Ectodermal cell (in vitro differentiated cells): ENCODE measurements at regions not wholly inside any gene's neighbourhood (a gene's known extent, or its start where the extent isn't known, plus 50 kb on each side); places are given as distances from the start of the nearest gene placed in this dataset.

Experiments used
- H3K27ac ChIP-seq: 2 replicates; pipeline ENCODE4 v1.7.0; 2013; ENCODE audit warnings: mild to moderate bottlenecking, low read depth, low read length; ENCODE audit not compliant: insufficient read depth, poor library complexity, severe bottlenecking
- H3K27me3 ChIP-seq: 2 replicates; pipeline ENCODE4 v1.7.0; 2013; ENCODE audit warnings: mild to moderate bottlenecking, low read length; ENCODE audit not compliant: insufficient read depth, control insufficient read depth, poor library complexity, severe bottlenecking
- H3K36me3 ChIP-seq: one replicate; pipeline ENCODE4 v1.7.0; 2013; ENCODE audit warnings: low read length; ENCODE audit not compliant: control insufficient read depth, insufficient read depth
- H3K4me1 ChIP-seq: one replicate; pipeline ENCODE4 v1.7.0; 2013; ENCODE audit warnings: low read length; ENCODE audit not compliant: control insufficient read depth, insufficient read depth
- H3K4me3 ChIP-seq: 2 replicates; pipeline ENCODE4 v1.7.0; 2013; ENCODE audit warnings: low read depth, low read length, control low read depth; ENCODE audit not compliant: insufficient read depth
- H3K9me3 ChIP-seq: 2 replicates; pipeline ENCODE4 v1.7.0; 2013; ENCODE audit warnings: mild to moderate bottlenecking, low read length, moderate library complexity; ENCODE audit not compliant: control insufficient read depth
- WGBS, 2 experiments: methylation state at CpG; one replicate each; pipeline ENCODE4 v1.1.7; 2013; ENCODE audit warnings: missing lambda C conversion rate in 2 of 2; 5-methylcytosine and 5-hydroxymethylcytosine counted together

DNA sequence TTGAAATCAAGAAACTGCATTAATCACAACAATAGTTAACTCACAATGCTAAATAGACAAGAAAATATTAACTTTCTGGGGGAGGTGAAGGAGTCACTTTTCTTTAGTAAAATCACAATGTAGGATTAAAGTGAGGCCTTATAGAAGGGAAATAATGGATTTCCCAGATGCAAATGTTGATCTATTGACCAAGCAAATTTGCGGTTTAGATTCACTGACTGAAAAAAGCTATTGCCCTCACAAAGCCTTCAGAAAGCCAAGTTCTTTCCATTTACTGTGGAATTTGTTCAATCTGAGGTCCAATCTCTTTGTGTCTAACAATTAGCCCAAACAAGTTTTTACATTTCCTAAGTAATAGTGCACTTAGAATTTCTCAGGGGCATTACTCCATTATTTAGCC is 95.1 kb upstream of the PTCHD4 start:
- no peaks in the 10 kb centered on the region for H3K9me3 ChIP-seq
- no peak overlapping the region for H3K4me3 ChIP-seq
- no peak overlapping the region for H3K27ac ChIP-seq
- no peaks in the 10 kb centered on the region for H3K27me3 ChIP-seq
- no peaks in the 10 kb centered on the region for H3K4me1 ChIP-seq
- H3K36me3 ChIP-seq = no peaks in the 10 kb centered on the region
- 90 to 93% methylated on average over 1 of the region's 1 CpG for WGBS, 2 experiments

GRCh38 chr6:48200869-48201390 is 89.9 kb upstream of the PTCHD4 start:
- Histone ChIP-seq H3K4me3 (no peak overlapping the region), H3K9me3 (no peaks in the 10 kb centered on the region), H3K36me3 (no peaks in the 10 kb centered on the region), H3K4me1 (no peaks in the 10 kb centered on the region), H3K27me3 (no peaks in the 10 kb centered on the region), H3K27ac (no peak overlapping the region)
- WGBS, 2 experiments = 90 to 100% methylated on average over 2 to 3 of the region's 3 CpGs

GRCh38 chr6:48199499-48199898 is 88.5 kb upstream of the PTCHD4 start:
- WGBS, 2 experiments = 92 to 100% methylated on average over 1 of the region's 2 CpGs
- Histone ChIP-seq H3K27ac (no peak overlapping the region), H3K27me3 (no peaks in the 10 kb centered on the region), H3K36me3 (no peaks in the 10 kb centered on the region), H3K4me1 (no peaks in the 10 kb centered on the region), H3K9me3 (no peaks in the 10 kb centered on the region), H3K4me3 (no peak overlapping the region)

- Histone ChIP-seq H3K4me3 (no peak overlapping the region), H3K27me3 (no peaks in the 10 kb centered on the region), H3K4me1 (no peaks in the 10 kb centered on the region), H3K9me3 (no peaks in the 10 kb centered on the region), H3K27ac (no peak overlapping the region), H3K36me3 (no peaks in the 10 kb centered on the region)
- WGBS, 2 experiments = 86 to 95% methylated on average over 2 of the region's 2 CpGs
Observed at GRCh38 chr6:48197941-48198340, 86.9 kb upstream of the PTCHD4 start.

DNA sequence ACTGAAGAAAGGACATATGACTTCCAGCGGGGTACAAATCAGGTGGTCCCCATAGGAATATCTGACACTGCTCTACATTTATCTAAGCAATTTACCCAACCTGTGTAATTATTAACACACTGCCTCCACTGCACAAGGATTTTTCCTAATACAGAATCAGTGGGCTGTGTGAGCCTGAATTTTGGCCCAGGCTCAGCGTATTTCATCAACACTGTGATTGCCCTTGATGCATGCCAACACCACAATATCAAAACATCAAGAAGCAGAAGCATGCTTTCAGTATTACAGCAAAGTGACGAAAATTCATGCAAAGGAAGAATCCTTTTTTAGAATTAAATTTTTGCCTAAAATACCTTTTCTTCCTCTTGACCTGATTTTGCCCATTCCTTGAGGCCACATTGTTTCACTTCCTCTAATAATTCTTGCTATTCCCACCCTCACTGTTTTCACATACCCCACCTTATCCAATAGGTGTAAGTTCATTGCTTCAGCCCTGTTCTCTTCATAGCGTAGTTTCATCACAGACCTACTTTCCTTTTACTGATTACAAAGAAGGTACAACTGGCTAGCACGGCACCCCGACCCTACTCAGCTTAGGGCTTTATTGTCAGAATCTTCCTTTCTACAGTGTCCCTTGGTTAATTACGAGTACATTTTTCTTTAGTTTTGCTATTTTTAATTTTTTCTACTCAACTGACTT is 83.7 kb upstream of the PTCHD4 start:
- no peaks in the 10 kb centered on the region for H3K27me3 ChIP-seq
- no peaks in the 10 kb centered on the region for H3K36me3 ChIP-seq
- H3K9me3 ChIP-seq = no peaks in the 10 kb centered on the region
- no peak overlapping the region for H3K4me3 ChIP-seq
- WGBS, 2 experiments = 94% methylated on average over 7 of the region's 7 CpGs
- no peaks in the 10 kb centered on the region for H3K4me1 ChIP-seq
- no peak overlapping the region for H3K27ac ChIP-seq

GRCh38 chr6:48188158-48188557 is 77.2 kb upstream of the PTCHD4 start:
- Histone ChIP-seq H3K27ac (no peak overlapping the region), H3K36me3 (no peaks in the 10 kb centered on the region), H3K4me3 (no peak overlapping the region), H3K4me1 (no peaks in the 10 kb centered on the region), H3K27me3 (no peaks in the 10 kb centered on the region), H3K9me3 (no peaks in the 10 kb centered on the region)
- 60 to 100% methylated on average over 1 to 2 of the region's 2 CpGs for WGBS, 2 experiments

- H3K4me1 ChIP-seq = no peaks in the 10 kb centered on the region
- no peaks in the 10 kb centered on the region for H3K36me3 ChIP-seq
- 88 to 100% methylated on average over 1 of the region's 1 CpG for WGBS, 2 experiments
- H3K9me3 ChIP-seq = no peaks in the 10 kb centered on the region
- H3K4me3 ChIP-seq = no peak overlapping the region
- H3K27me3 ChIP-seq = no peaks in the 10 kb centered on the region
- H3K27ac ChIP-seq = no peak overlapping the region
Observed at GRCh38 chr6:48186746-48187145, 75.7 kb upstream of the PTCHD4 start.

DNA sequence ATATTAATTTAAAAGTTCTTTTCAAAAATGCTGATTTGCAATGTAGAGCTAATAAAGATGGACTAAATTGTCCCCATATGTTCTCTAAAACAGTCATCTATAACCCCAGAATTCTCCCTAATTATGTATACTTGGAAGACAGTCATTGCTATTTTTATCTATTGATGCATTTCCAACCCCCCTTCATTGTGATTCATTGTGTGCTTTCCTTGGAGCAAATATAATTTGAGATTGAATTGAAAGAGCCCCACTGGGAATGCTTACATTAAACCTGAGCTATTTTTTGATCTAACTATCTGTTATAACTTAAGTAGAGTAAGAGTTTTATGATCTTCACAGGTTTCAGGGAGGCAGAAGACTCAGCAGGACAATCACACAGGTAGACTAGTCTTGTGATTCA is 73.7 kb upstream of the PTCHD4 start:
- no peaks in the 10 kb centered on the region for H3K27me3 ChIP-seq
- H3K4me3 ChIP-seq = no peak overlapping the region
- H3K27ac ChIP-seq = no peak overlapping the region
- no peaks in the 10 kb centered on the region for H3K9me3 ChIP-seq
- H3K36me3 ChIP-seq = no peaks in the 10 kb centered on the region
- no peaks in the 10 kb centered on the region for H3K4me1 ChIP-seq

GRCh38 chr6:48183811-48184605 is 73.0 kb upstream of the PTCHD4 start:
- Histone ChIP-seq H3K36me3 (no peaks in the 10 kb centered on the region), H3K9me3 (no peaks in the 10 kb centered on the region), H3K27me3 (no peaks in the 10 kb centered on the region), H3K4me1 (no peaks in the 10 kb centered on the region), H3K4me3 (no peak overlapping the region), H3K27ac (no peak overlapping the region)
- 96 to 97% methylated on average over 3 to 4 of the region's 4 CpGs for WGBS, 2 experiments

GRCh38 chr6:48183178-48183577 is 72.2 kb upstream of the PTCHD4 start:
- 90 to 100% methylated on average over 1 of the region's 1 CpG for WGBS, 2 experiments
- no peak overlapping the region for H3K27ac ChIP-seq
- no peaks in the 10 kb centered on the region for H3K36me3 ChIP-seq
- no peak overlapping the region for H3K4me3 ChIP-seq
- H3K27me3 ChIP-seq = no peaks in the 10 kb centered on the region
- H3K4me1 ChIP-seq = no peaks in the 10 kb centered on the region
- no peaks in the 10 kb centered on the region for H3K9me3 ChIP-seq
